WERI-Rb-1 (cell line): ENCODE measurements at regions not wholly inside any gene's neighbourhood (a gene's known extent, or its start where the extent isn't known, plus 50 kb on each side); places are given as distances from the start of the nearest gene placed in this dataset.

Experiments
- DNase-seq: peaks from one replicate; pipeline ENCODE4 v3.0.0-alpha.2; 2020
- H3K27ac ChIP-seq: fragments of 250-450 bp; sonication (Bioruptor Pico); 2 replicates; pipeline ENCODE4 v1.5.1; 2020; ENCODE audit warnings: mild to moderate bottlenecking, moderate library complexity
- H3K27me3 ChIP-seq: fragments of 250-450 bp; sonication (Bioruptor Pico); 2 replicates; pipeline ENCODE4 v1.5.1; 2021; ENCODE audit warnings: mild to moderate bottlenecking, low read depth, moderate library complexity; ENCODE audit not compliant: insufficient read depth, severe bottlenecking
- H3K36me3 ChIP-seq: fragments of 250-450 bp; sonication (Bioruptor Pico); 2 replicates; pipeline ENCODE4 v1.5.1; 2020; ENCODE audit warnings: mild to moderate bottlenecking, moderate library complexity
- H3K4me3 ChIP-seq: 2 replicates; pipeline ENCODE4 v1.5.1; 2011; ENCODE audit warnings: low read depth, mild to moderate bottlenecking, control low read depth, low read length
- H3K9me3 ChIP-seq: fragments of 250-450 bp; sonication (Bioruptor Pico); 2 replicates; pipeline ENCODE4 v1.5.1; 2021; ENCODE audit warnings: mild to moderate bottlenecking, moderate library complexity; ENCODE audit not compliant: severe bottlenecking
- TF ChIP-seq, protein P1 (sequence below): IDR thresholded peaks from 2 replicates; pipeline ENCODE4 v1.5.1; 2011; ENCODE audit warnings: low read depth, mild to moderate bottlenecking, control low read depth, inconsistent platforms, low read length

- Histone ChIP-seq H3K36me3 (no peaks in the 10 kb centered on the region), H3K27ac (peak overlapping the region; percentile 45; the same call in 1 of the 2 replicates), H3K27me3 (no peaks in the 10 kb centered on the region), H3K4me3 (no peak overlapping the region), H3K9me3 (no peaks in the 10 kb centered on the region)
- TF ChIP-seq, protein P1, sequence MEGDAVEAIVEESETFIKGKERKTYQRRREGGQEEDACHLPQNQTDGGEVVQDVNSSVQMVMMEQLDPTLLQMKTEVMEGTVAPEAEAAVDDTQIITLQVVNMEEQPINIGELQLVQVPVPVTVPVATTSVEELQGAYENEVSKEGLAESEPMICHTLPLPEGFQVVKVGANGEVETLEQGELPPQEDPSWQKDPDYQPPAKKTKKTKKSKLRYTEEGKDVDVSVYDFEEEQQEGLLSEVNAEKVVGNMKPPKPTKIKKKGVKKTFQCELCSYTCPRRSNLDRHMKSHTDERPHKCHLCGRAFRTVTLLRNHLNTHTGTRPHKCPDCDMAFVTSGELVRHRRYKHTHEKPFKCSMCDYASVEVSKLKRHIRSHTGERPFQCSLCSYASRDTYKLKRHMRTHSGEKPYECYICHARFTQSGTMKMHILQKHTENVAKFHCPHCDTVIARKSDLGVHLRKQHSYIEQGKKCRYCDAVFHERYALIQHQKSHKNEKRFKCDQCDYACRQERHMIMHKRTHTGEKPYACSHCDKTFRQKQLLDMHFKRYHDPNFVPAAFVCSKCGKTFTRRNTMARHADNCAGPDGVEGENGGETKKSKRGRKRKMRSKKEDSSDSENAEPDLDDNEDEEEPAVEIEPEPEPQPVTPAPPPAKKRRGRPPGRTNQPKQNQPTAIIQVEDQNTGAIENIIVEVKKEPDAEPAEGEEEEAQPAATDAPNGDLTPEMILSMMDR = no peak
- no peak for DNase-seq
Measured at GRCh38 chr3:176699288-176699687, 498.0 kb downstream of the TBL1XR1 start.

DNA sequence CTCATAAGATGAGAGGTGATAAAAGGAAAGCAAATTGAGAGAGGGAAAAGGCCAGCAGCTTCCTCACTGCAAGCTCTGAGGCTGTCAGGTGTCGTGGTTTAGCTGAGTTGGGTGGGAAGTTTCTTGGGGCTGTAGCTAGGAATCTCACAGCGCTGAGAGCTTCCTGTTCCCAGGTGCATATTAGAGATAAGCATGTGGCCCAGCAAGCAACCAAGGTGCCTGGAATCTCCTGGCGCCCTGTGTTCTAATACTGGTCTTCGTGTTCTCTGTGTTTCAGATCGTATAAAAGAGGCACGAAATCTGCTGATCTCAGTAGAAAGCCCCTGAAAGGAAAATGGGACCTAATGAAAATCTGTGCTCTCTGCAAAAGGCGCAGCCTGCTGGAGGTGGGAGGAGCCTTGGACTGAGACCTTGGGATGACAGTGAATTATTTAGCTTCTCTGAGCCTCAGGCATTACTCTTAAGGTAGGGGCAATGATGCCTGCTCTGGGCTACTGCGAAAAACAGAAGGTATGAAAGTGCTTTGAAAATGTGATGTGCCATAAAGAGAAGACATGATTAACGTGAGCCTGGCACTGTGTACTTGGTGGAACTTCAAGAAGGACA lies 499.9 kb downstream of the TBL1XR1 start:
- no peaks in the 10 kb centered on the region for H3K9me3 ChIP-seq
- H3K36me3 ChIP-seq = no peaks in the 10 kb centered on the region
- H3K27ac ChIP-seq = no peak overlapping the region
- H3K27me3 ChIP-seq = no peaks in the 10 kb centered on the region
- DNase-seq = no peak
- TF ChIP-seq, protein P1 = no peak
- H3K4me3 ChIP-seq = no peak overlapping the region

- Histone ChIP-seq H3K9me3 (no peaks in the 10 kb centered on the region), H3K4me3 (no peak overlapping the region), H3K36me3 (no peaks in the 10 kb centered on the region), H3K27ac (no peak overlapping the region), H3K27me3 (no peaks in the 10 kb centered on the region)
- TF ChIP-seq, protein P1 = no peak
- DNase-seq = no peak
Measured at GRCh38 chr3:176696816-176697215, 500.5 kb downstream of the TBL1XR1 start.

GRCh38 chr3:176692966-176693785 lies 504.1 kb downstream of the TBL1XR1 start:
- H3K27me3 ChIP-seq = no peaks in the 10 kb centered on the region
- DNase-seq = no peak
- H3K4me3 ChIP-seq = no peak overlapping the region
- H3K27ac ChIP-seq = no peak overlapping the region
- H3K9me3 ChIP-seq = no peaks in the 10 kb centered on the region
- H3K36me3 ChIP-seq = no peaks in the 10 kb centered on the region
- TF ChIP-seq, protein P1 = no peak

GRCh38 chr3:176692199-176692965 lies 504.9 kb downstream of the TBL1XR1 start:
- H3K36me3 ChIP-seq = no peaks in the 10 kb centered on the region
- no peaks in the 10 kb centered on the region for H3K27me3 ChIP-seq
- no peak for DNase-seq
- no peak overlapping the region for H3K4me3 ChIP-seq
- no peaks in the 10 kb centered on the region for H3K9me3 ChIP-seq
- no peak overlapping the region for H3K27ac ChIP-seq
- TF ChIP-seq, protein P1 = no peak
